ENCODE measurements at regions not wholly inside any gene's neighbourhood (a gene's known extent, or its start where the extent isn't known, plus 50 kb on each side); places are given as distances from the start of the nearest gene placed in this dataset.

DNA sequence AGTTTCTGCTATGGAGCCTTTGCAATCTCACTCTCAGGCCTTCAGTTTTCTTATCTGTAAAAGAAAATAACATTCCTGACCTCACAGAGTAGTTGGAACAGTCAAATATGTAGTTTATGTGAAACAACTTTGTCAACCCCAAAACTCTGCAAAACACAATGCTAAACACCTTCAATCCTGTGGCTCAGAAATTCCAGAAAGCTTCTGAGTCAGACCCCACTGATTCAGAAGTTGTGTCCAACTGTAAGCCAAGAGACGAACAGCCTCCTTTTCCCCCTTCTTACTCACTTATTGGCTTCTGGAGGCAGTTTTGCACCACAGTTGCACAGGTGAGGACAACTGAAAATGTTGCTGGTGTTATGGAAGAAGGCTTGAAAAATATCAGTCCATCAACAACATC lies 52.9 kb downstream of the TMSB4Y start:
- no peaks in the 10 kb centered on the region for H3K9me3 Mint-ChIP-seq
- peaks cover 2% of the 10 kb centered on the region for H3K4me1 Mint-ChIP-seq (ENCODE audit: low read depth)
- no peaks in the 10 kb centered on the region for H3K36me3 Mint-ChIP-seq (ENCODE audit: low read depth)
- H3K27ac Mint-ChIP-seq, result no peak overlapping the region
- no peak overlapping the region for H3K4me3 Mint-ChIP-seq
- no peaks in the 10 kb centered on the region for H3K27me3 Mint-ChIP-seq (ENCODE audit: low read depth)

DNA sequence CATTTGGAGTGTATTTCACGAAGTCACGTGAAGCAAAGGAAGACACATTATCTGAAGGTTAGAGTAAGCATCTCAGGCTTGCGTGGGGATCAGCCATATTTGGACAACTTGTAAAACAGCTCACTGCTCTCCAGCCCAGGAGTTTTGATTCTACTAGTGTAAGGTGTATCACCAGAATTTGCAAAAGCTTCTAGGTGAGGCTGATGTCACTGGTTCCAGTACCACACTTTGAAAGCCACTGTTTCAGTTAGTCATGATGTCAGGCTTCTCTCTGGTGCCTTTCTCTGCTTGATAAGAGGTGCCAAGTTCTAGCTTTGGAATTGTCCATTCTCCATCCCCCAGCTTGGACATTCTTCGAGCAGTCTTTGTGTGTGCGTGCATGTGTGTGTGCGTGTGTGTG lies 62.3 kb downstream of the TMSB4Y start:
- H3K9me3 Mint-ChIP-seq, result no peaks in the 10 kb centered on the region
- no peaks in the 10 kb centered on the region for H3K27me3 Mint-ChIP-seq (ENCODE audit: low read depth)
- no peak overlapping the region for H3K27ac Mint-ChIP-seq
- no peaks in the 10 kb centered on the region for H3K4me1 Mint-ChIP-seq (ENCODE audit: low read depth)
- H3K4me3 Mint-ChIP-seq, result no peak overlapping the region
- no peaks in the 10 kb centered on the region for H3K36me3 Mint-ChIP-seq (ENCODE audit: low read depth)

DNA sequence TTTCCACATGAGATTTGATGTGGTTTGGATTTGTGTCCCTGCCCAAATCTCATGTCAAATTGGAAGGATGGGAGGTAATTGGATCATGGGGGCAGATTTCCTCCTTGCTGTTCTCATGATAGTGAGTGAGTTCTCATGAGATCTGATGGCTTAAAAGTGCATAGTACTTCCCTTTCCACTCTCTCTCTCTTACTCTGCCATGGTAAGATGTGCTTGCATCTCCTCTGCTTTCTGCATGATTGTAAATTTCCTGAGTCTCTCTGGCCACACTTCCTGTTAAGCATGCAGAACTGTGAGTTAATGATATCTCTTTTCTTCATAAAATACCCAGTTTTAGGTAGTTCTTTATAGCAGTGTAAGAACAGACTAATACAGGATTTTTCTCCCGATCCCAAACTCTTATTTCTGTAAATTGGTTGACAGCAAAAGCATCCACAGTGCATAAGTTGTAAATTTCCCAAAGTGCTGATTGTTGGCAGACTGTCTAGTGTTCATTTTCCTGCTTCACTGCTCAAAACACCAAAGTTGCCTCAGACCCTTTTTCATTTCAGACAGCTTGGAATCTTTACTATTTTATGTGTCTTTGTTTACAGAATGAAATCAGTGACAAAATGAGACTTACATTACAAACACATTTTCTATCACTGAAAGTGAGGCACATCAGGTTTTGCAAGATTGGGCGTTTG lies 86.6 kb downstream of the TMSB4Y start:
- Mint-ChIP-seq H3K27ac (no peak overlapping the region), H3K4me1 (ENCODE audit: low read depth) (peaks cover 13% of the 10 kb centered on the region), H3K4me3 (peak overlapping the region; percentile 18), H3K36me3 (ENCODE audit: low read depth) (no peaks in the 10 kb centered on the region), H3K9me3 (peaks cover 12% of the 10 kb centered on the region), H3K27me3 (ENCODE audit: low read depth) (no peaks in the 10 kb centered on the region)

DNA sequence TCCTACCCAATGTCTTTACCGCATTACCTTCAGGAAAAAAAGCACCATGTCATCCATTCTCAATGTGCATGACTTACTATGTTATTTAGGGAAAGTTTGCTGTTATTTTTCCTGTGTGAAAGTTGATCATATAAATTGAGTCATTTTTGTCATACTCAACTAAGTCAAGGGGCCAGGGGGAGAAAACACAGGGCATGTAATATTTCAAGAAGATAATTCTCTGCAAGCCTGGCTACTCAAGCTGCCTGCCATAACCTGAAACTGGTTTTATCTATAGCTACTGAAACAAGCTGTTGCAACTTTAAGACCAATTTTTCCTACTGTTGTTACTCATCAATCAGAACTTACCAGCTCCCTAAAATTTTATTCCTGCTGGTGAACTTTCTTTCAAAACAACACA lies 91.4 kb downstream of the TMSB4Y start:
- H3K27me3 Mint-ChIP-seq (ENCODE audit: low read depth), result no peaks in the 10 kb centered on the region
- no peak overlapping the region for H3K27ac Mint-ChIP-seq
- H3K4me1 Mint-ChIP-seq (ENCODE audit: low read depth), result peaks cover 4% of the 10 kb centered on the region
- no peak overlapping the region for H3K4me3 Mint-ChIP-seq
- H3K36me3 Mint-ChIP-seq (ENCODE audit: low read depth), result no peaks in the 10 kb centered on the region
- no peaks in the 10 kb centered on the region for H3K9me3 Mint-ChIP-seq

DNA sequence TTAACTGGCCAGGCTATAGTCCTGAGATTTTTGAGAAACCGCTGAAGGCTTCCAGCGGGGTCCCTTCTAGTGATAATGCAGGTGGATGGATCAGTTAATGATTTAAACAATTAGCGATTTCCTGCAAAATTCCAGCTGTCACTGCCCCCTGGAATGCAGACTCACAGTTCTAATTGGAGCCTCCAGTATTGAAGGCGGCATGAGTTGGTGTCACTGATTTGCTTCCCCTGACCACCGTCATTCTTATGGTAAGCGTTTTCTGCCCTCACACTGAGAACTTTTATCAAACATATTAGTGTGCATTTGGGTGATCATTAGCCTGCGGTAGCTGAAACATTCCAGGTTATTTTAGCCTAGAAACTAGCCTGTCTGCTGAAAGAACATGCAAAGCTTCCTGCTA lies 99.1 kb downstream of the TMSB4Y start:
- Mint-ChIP-seq H3K27ac (no peak overlapping the region), H3K36me3 (ENCODE audit: low read depth) (no peaks in the 10 kb centered on the region), H3K27me3 (ENCODE audit: low read depth) (no peaks in the 10 kb centered on the region), H3K4me3 (no peak overlapping the region), H3K4me1 (ENCODE audit: low read depth) (peaks cover 14% of the 10 kb centered on the region), H3K9me3 (no peaks in the 10 kb centered on the region)

DNA sequence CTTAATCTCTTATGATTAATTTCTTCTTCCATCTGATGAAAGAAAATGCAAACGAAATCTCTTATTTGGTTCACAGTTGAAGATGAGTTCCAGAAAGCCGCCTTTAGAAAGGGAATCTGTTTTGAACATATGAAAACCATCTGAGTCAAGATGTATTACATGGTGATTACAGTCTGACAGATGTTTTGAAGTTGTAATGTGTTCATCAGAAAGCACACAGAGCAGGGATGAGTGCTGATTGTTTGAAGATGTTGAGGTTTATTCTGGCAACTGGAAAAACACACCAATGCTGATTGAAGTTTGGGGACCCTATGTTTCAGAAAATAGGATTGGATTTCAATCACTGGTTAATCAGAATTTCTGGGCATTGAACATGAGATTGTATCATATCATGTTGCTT lies 99.7 kb downstream of the TMSB4Y start:
- Mint-ChIP-seq H3K27me3 (ENCODE audit: low read depth) (no peaks in the 10 kb centered on the region), H3K4me1 (ENCODE audit: low read depth) (peaks cover 14% of the 10 kb centered on the region), H3K36me3 (ENCODE audit: low read depth) (peaks cover 2% of the 10 kb centered on the region), H3K27ac (no peak overlapping the region), H3K9me3 (no peaks in the 10 kb centered on the region), H3K4me3 (no peak overlapping the region)

DNA sequence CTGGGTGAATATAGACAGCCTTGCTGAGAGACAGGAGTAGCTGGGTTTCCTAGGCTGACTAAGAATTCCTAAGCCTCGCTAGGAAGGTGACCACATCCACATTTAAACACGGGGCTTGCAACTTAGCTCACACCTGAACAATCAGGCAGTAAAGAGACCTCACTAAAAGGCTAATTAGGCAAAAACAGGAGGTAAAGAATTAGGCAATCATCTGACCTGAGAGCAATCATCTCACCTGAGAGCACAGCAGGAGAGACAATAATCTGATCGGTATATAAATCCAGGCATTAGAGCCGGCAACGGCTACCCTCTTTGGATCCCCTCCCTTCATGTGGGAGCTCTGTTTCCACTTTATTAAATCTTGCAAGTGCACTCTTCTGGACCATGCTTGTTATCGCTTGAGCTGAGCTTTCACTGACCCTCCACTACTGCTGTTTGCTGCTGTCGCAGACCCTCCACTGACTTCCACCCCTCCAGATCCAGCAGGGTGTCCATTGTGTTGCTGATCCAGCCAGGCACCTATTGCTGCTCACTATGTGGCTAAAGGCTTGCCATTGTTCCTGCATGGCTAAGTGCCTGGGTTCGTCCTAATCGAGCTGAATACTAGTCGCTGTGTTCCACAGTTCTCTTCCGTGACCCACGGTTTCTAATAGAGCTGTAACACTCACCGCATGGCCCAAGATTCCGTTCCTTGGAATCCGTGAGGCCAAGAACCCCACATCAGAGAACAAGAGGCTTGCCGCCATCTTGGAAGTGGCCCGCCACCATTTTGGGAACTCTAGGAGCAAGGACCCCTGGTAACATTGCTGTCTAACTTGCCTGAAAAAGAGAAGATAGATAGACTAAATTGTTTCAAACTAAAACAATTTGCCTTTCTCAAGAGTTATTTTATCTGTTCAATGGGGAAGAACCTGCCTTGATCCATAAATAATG lies 100.7 kb downstream of the TMSB4Y start:
- no peaks in the 10 kb centered on the region for H3K27me3 Mint-ChIP-seq (ENCODE audit: low read depth)
- H3K9me3 Mint-ChIP-seq, result no peaks in the 10 kb centered on the region

DNA sequence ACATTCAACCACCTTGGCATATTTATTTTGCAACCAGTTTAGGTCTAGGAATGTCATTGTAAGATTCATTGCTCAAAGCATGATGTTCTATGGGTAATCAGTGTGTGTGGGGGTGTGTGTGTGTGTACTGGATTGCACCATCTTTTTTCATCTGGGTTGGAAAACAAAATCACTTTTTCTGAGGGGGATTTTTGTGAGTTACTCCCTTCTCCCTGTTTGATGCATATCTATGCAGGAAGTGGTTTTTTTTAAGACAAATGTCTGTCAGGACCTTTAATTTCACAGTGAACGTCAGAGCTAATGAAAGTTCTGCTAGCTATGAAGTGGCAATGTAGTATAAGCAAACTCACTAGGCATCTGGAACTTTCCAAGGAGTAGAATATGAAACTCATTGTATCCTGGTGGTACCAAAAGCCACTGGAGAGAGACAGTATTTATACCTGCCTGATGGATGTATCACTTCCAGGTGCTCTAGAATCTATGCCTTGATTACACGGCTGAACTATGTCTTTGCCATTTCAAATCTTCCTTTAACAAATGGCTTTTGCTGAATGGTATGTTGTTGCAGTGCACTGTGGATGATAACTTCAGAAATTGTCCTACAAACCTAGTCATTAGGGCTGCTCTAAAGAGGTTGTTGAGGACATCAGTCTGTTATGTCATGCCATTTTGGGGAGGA lies 101.5 kb downstream of the TMSB4Y start:
- no peaks in the 10 kb centered on the region for H3K27me3 Mint-ChIP-seq (ENCODE audit: low read depth)
- peak overlapping the region; percentile 76 for H3K27ac Mint-ChIP-seq
- peaks cover 6% of the 10 kb centered on the region for H3K9me3 Mint-ChIP-seq
- H3K4me1 Mint-ChIP-seq (ENCODE audit: low read depth), result peaks cover 14% of the 10 kb centered on the region
- H3K4me3 Mint-ChIP-seq, result peak overlapping the region; percentile 49
- peaks cover 2% of the 10 kb centered on the region for H3K36me3 Mint-ChIP-seq (ENCODE audit: low read depth)

More for the DNA sequence above, 100.7 kb downstream of the TMSB4Y start:
- Mint-ChIP-seq H3K4me3 (no peak overlapping the region), H3K4me1 (ENCODE audit: low read depth) (peaks cover 14% of the 10 kb centered on the region), H3K36me3 (ENCODE audit: low read depth) (peaks cover 2% of the 10 kb centered on the region), H3K27ac (no peak overlapping the region)

DNA sequence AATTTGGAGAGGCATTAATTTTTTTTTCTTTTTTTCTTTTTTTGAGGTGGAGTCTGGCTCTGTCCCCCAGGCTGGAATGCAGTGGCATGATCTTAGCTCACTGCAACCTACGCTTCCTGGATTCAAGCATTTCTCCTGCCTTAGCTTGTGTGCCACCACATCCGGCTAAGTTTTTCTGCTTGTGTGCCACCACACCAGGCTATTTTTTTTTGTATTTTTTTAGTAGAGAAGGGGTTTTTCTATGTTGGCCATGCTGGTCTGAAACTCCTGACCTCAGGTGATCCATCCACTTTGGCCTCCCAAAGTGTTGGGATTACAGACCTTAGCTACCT lies 102.0 kb downstream of the TMSB4Y start:
- Mint-ChIP-seq H3K27ac (peak overlapping the region; percentile 76), H3K9me3 (peaks cover 11% of the 10 kb centered on the region), H3K27me3 (ENCODE audit: low read depth) (no peaks in the 10 kb centered on the region), H3K36me3 (ENCODE audit: low read depth) (peaks cover 2% of the 10 kb centered on the region), H3K4me1 (ENCODE audit: low read depth) (peaks cover 14% of the 10 kb centered on the region), H3K4me3 (peak overlapping the region; percentile 49)

DNA sequence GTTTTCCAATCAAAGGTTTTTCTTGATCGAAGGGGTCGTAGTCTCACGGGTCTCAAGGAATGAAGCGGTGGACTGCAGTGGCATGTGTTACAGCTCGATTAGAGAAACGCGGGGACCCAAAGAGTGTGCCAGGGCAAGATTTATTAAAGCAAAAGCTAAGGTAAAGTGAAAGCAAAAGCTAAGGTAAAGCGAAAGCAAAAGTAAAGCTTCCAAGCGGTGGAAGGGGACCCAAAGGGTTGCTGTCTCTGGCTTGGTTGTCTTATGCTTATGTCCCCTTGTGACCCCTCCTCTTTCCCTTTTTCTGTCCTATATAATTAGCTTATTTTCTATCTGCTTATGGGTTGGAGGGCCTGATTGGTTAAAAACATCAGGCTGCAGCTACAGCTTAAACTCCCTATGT lies 126.4 kb downstream of the TMSB4Y start:
- Mint-ChIP-seq H3K9me3 (peaks cover 6% of the 10 kb centered on the region), H3K4me1 (ENCODE audit: low read depth) (peaks cover 2% of the 10 kb centered on the region), H3K27ac (peak overlapping the region; percentile 41), H3K4me3 (peak overlapping the region; percentile 5), H3K36me3 (ENCODE audit: low read depth) (peaks cover 1% of the 10 kb centered on the region), H3K27me3 (ENCODE audit: low read depth) (no peaks in the 10 kb centered on the region)

DNA sequence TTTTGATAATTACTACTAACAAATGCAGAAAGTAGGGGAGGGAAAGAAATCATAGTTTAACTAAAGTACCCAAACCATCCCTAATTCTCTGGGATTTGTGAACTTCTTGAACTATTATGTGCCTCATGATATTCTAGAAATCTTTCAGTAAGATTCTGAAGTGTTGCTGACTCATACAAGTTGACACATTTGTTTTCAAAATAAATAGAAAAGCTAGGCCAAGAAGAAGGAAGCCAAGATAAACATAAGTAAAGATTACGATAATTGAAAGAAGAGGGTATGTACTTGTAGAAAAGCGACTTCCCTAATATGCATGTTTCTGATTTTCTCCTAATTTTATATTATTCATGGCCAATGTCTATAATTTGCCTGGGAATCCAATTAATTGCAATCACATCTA lies 140.7 kb downstream of the TMSB4Y start:
- no peaks in the 10 kb centered on the region for H3K27me3 Mint-ChIP-seq (ENCODE audit: low read depth)

DNA sequence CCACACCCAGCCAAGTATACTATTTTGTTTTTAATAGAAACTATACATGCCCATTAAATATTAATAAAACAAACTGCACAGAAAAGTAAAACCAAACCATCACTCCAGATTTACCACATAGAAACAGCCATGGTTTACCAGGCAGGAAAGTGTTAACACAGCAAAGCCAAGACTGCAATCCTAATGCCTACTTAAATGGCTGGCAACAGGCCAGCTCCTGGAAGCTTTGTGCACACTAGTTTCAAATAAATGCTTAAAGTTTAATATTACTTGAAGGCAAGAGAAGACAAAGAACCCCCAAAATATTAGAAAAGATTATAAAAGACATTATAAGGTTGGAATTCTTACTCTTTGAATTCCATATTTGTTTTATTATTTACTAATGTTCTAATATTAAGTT lies 141.0 kb downstream of the VCY start:
- Mint-ChIP-seq H3K4me1 (ENCODE audit: low read depth) (no peaks in the 10 kb centered on the region), H3K36me3 (ENCODE audit: low read depth) (no peaks in the 10 kb centered on the region), H3K27me3 (ENCODE audit: low read depth) (no peaks in the 10 kb centered on the region), H3K27ac (no peak overlapping the region), H3K4me3 (no peak overlapping the region), H3K9me3 (peaks cover 4% of the 10 kb centered on the region)

More for the DNA sequence above, 140.7 kb downstream of the TMSB4Y start:
- Mint-ChIP-seq H3K36me3 (ENCODE audit: low read depth) (no peaks in the 10 kb centered on the region), H3K4me1 (ENCODE audit: low read depth) (no peaks in the 10 kb centered on the region), H3K27ac (no peak overlapping the region), H3K9me3 (peaks cover 4% of the 10 kb centered on the region), H3K4me3 (no peak overlapping the region)

DNA sequence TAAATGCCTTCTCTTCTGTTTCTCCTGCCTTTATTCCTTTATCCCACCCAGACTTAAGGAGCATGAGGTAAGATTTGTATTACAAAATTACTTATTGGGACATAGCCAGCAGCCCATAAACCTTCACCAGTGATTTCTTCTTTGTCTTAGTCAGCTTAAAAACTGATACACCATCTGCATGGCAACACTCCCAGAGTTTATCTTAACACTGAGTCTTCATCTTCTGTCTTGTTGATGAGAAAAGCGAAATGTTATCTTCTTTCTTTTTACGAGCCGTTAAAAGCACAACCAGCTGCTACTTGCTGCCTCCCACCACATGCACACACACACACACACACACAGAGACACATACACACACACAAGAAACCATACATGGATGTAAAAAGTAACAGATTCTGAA lies 116.7 kb downstream of the VCY start:
- Mint-ChIP-seq H3K4me3 (no peak overlapping the region), H3K4me1 (ENCODE audit: low read depth) (no peaks in the 10 kb centered on the region), H3K9me3 (no peaks in the 10 kb centered on the region), H3K36me3 (ENCODE audit: low read depth) (no peaks in the 10 kb centered on the region), H3K27ac (no peak overlapping the region), H3K27me3 (ENCODE audit: low read depth) (no peaks in the 10 kb centered on the region)

DNA sequence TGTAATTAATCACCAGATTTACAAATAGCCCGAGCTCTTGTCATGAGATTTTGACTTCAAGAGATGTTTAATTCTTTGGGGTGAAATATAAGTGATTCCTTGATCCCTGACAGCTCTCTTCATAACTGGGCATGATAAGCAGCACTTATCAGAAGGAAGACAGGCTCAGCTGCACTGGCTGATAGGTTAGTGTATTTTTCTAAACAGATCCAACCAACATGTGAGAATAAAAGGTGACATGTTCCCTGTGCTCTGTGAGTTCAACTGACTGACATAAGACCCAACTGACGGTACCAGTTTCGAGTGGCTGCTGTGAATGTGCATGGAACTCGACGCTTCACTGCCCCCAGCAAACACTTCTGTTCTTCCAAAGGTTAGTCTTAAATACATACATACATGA lies 114.8 kb downstream of the VCY start:
- no peaks in the 10 kb centered on the region for H3K27me3 Mint-ChIP-seq (ENCODE audit: low read depth)
- no peaks in the 10 kb centered on the region for H3K4me1 Mint-ChIP-seq (ENCODE audit: low read depth)
- no peak overlapping the region for H3K27ac Mint-ChIP-seq
- H3K36me3 Mint-ChIP-seq (ENCODE audit: low read depth), result no peaks in the 10 kb centered on the region
- H3K9me3 Mint-ChIP-seq, result no peaks in the 10 kb centered on the region
- H3K4me3 Mint-ChIP-seq, result no peak overlapping the region

DNA sequence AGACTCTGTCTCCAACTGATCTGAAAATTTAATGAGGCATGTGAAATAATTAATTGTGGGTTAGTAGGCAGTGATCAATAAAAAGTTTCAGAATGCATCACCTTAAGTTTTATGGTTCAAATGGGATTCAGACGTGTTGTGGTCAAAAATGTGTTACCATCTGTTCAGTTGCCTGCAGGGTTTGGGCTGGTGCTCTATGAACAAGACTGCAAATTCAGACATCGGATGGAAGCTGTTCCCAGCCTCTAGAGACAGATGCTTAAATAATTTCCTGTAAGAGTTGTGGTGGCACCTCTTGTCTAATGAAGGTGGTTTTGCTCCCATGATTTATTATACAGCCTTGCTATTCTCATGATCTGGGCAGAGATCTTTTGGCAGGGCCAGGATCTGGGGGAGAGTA lies 113.6 kb downstream of the VCY start:
- Mint-ChIP-seq H3K4me3 (no peak overlapping the region), H3K27ac (no peak overlapping the region), H3K4me1 (ENCODE audit: low read depth) (no peaks in the 10 kb centered on the region), H3K9me3 (no peaks in the 10 kb centered on the region), H3K27me3 (ENCODE audit: low read depth) (no peaks in the 10 kb centered on the region), H3K36me3 (ENCODE audit: low read depth) (no peaks in the 10 kb centered on the region)
